Suprapubic skin (tissue), 4 donors: ENCODE measurements at regions not wholly inside any gene's neighbourhood (a gene's known extent, or its start where the extent isn't known, plus 50 kb on each side); places are given as distances from the start of the nearest gene placed in this dataset.

Experiments
- DNase-seq, 2 donors: peaks; one replicate each; pipeline ENCODE4 v3.0.0-alpha.2; 2019; ENCODE audit warnings: low spot score in 2 of 2
- H3K27ac ChIP-seq: fragments of 200-600 bp; sonication (generic); one replicate; pipeline ENCODE4 v1.5.1; 2019
- H3K27me3 ChIP-seq: fragments of 200-600 bp; sonication (generic); one replicate; pipeline ENCODE4 v1.5.1; 2019
- H3K36me3 ChIP-seq: fragments of 200-600 bp; sonication (generic); one replicate; pipeline ENCODE4 v1.5.1; 2019
- H3K4me1 ChIP-seq: fragments of 200-600 bp; sonication (generic); one replicate; pipeline ENCODE4 v1.5.1; 2019
- H3K4me3 ChIP-seq: fragments of 200-600 bp; sonication (generic); one replicate; pipeline ENCODE4 v1.5.1; 2019; ENCODE audit warnings: mild to moderate bottlenecking
- H3K9me3 ChIP-seq: fragments of 200-600 bp; sonication (generic); one replicate; pipeline ENCODE4 v1.5.1; 2019
- CTCF ChIP-seq, 2 donors: fragments of 200-600 bp in 1 of 2; fragments of 450-650 bp in 1 of 2; sonication (generic) in 1 of 2; IDR thresholded peaks; one replicate each; pipeline ENCODE4 v1.5.1; 2016 to 2019; ENCODE audit warnings: antibody characterized with exemption in 2 of 2, mild to moderate bottlenecking in 1 of 2, moderate library complexity in 1 of 2
- EP300 ChIP-seq: sonication (generic); formaldehyde crosslinking; IDR thresholded peaks from one replicate; pipeline ENCODE4 v1.6.1; 2017; ENCODE audit warnings: antibody characterized with exemption
- POLR2A ChIP-seq, 2 donors: fragments of 450-650 bp; IDR thresholded peaks; one replicate each; pipeline ENCODE4 v1.6.1; 2017; ENCODE audit warnings: antibody characterized with exemption in 2 of 2, mild to moderate bottlenecking in 2 of 2, moderate library complexity in 2 of 2
- POLR2AphosphoS5 ChIP-seq, 3 donors: sonication (generic); formaldehyde crosslinking; IDR thresholded peaks; one replicate each; pipeline ENCODE4 v1.6.1; 2017; ENCODE audit warnings: antibody characterized with exemption in 3 of 3
- WGBS: methylation state at CpG from one replicate; pipeline ENCODE4 v1.1.5; 2018; 5-methylcytosine and 5-hydroxymethylcytosine counted together

GRCh38 chr4:171582961-171583581 lies 230.1 kb upstream of the GALNTL6 start:
- Histone ChIP-seq H3K9me3 (peaks cover 2% of the 10 kb centered on the region), H3K4me1 (no peaks in the 10 kb centered on the region), H3K36me3 (no peaks in the 10 kb centered on the region), H3K4me3 (no peak overlapping the region), H3K27me3 (no peaks in the 10 kb centered on the region), H3K27ac (no peak overlapping the region)
- WGBS: 75% methylated on average over 4 of the region's 4 CpGs
- TF ChIP-seq EP300 (no peak), POLR2AphosphoS5 (IDR thresholded peaks at IDR 0.05) (no peak), CTCF (IDR thresholded peaks at IDR 0.05) (no peak), POLR2A (IDR thresholded peaks at IDR 0.05) (no peak)
- no peak for DNase-seq

GRCh38 chr4:171573181-171573580 lies 240.0 kb upstream of the GALNTL6 start:
- H3K27ac ChIP-seq: no peak overlapping the region
- H3K4me3 ChIP-seq: no peak overlapping the region
- no peak for TF ChIP-seq EP300
- no peak for TF ChIP-seq POLR2A (IDR thresholded peaks at IDR 0.05)
- no peak for TF ChIP-seq CTCF (IDR thresholded peaks at IDR 0.05)
- no peak for TF ChIP-seq POLR2AphosphoS5 (IDR thresholded peaks at IDR 0.05)
- DNase-seq: no peak
- H3K27me3 ChIP-seq: no peaks in the 10 kb centered on the region
- no peaks in the 10 kb centered on the region for H3K4me1 ChIP-seq
- H3K36me3 ChIP-seq: no peaks in the 10 kb centered on the region
- peaks cover 3% of the 10 kb centered on the region for H3K9me3 ChIP-seq
- 77% methylated on average over 2 of the region's 2 CpGs for WGBS

- Histone ChIP-seq H3K4me1 (no peaks in the 10 kb centered on the region), H3K4me3 (no peak overlapping the region), H3K27me3 (no peaks in the 10 kb centered on the region), H3K9me3 (peaks cover 4% of the 10 kb centered on the region), H3K27ac (no peak overlapping the region), H3K36me3 (no peaks in the 10 kb centered on the region)
- TF ChIP-seq POLR2A (IDR thresholded peaks at IDR 0.05) (no peak), EP300 (no peak), CTCF (IDR thresholded peaks at IDR 0.05) (no peak), POLR2AphosphoS5 (IDR thresholded peaks at IDR 0.05) (no peak)
- no peak for DNase-seq
- WGBS: 80% methylated on average over 5 of the region's 5 CpGs
Observed at GRCh38 chr4:171565130-171565788, 247.9 kb upstream of the GALNTL6 start.

GRCh38 chr4:171561419-171561818 lies 251.8 kb upstream of the GALNTL6 start:
- Histone ChIP-seq H3K9me3 (peaks cover 4% of the 10 kb centered on the region), H3K27ac (no peak overlapping the region), H3K36me3 (no peaks in the 10 kb centered on the region), H3K27me3 (no peaks in the 10 kb centered on the region), H3K4me3 (no peak overlapping the region), H3K4me1 (no peaks in the 10 kb centered on the region)
- TF ChIP-seq EP300: no peak
- TF ChIP-seq POLR2AphosphoS5 (IDR thresholded peaks at IDR 0.05): no peak
- TF ChIP-seq POLR2A (IDR thresholded peaks at IDR 0.05): no peak
- TF ChIP-seq CTCF (IDR thresholded peaks at IDR 0.05): no peak
- WGBS: 92% methylated on average over 1 of the region's 1 CpG
- DNase-seq: no peak

GRCh38 chr4:171553961-171554360 lies 259.2 kb upstream of the GALNTL6 start:
- no peaks in the 10 kb centered on the region for H3K27me3 ChIP-seq
- no peaks in the 10 kb centered on the region for H3K9me3 ChIP-seq
- H3K4me3 ChIP-seq: no peak overlapping the region
- no peak overlapping the region for H3K27ac ChIP-seq
- no peak for DNase-seq
- H3K36me3 ChIP-seq: no peaks in the 10 kb centered on the region
- no peaks in the 10 kb centered on the region for H3K4me1 ChIP-seq
- WGBS: 88% methylated on average over 5 of the region's 5 CpGs
- TF ChIP-seq POLR2A (IDR thresholded peaks at IDR 0.05) (no peak), CTCF (IDR thresholded peaks at IDR 0.05) (no peak), POLR2AphosphoS5 (IDR thresholded peaks at IDR 0.05) (no peak), EP300 (no peak)
